ENCODE measurements at regions not wholly inside any gene's neighbourhood (a gene's known extent, or its start where the extent isn't known, plus 50 kb on each side); places are given as distances from the start of the nearest gene placed in this dataset.

- no peak overlapping the region for H3K4me3 ChIP-seq (ENCODE audit: control insufficient read depth, low read depth, low read length)
- no peak for DNase-seq (ENCODE audit: low read depth)
- TF ChIP-seq CTCF (conservative IDR thresholded peaks at IDR 0.05; ENCODE audit: control insufficient read depth, insufficient read depth, low read depth, low read length): no peak
Observed at GRCh38 chr2:5173876-5174535, 518.2 kb upstream of the SOX11 start.

GRCh38 chr2:5175231-5175630 is 517.0 kb upstream of the SOX11 start:
- H3K4me3 ChIP-seq (ENCODE audit: control insufficient read depth, low read depth, low read length): no peak overlapping the region
- no peak for TF ChIP-seq CTCF (conservative IDR thresholded peaks at IDR 0.05; ENCODE audit: control insufficient read depth, insufficient read depth, low read depth, low read length)
- DNase-seq (ENCODE audit: low read depth): no peak

DNA sequence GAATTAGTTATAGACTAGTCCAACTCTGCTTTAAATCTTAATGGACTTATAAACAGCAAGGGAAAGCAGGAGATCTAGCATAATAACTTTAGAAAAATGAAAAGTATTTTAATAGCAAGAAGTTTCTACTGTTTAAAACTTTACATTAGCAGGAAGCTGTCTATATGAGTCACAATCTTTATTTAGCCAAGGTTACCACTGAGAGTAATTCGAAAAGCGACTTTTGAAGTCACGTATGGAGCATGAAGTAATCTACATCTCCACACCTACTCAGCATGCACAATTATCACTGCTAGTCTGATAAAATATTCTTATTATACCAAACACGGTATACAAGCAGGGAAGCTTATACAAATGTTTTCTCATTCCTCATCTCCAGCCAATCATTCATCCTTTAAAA is 515.4 kb upstream of the SOX11 start:
- DNase-seq (ENCODE audit: low read depth): no peak
- no peak overlapping the region for H3K4me3 ChIP-seq (ENCODE audit: control insufficient read depth, low read depth, low read length)
- TF ChIP-seq CTCF (conservative IDR thresholded peaks at IDR 0.05; ENCODE audit: control insufficient read depth, insufficient read depth, low read depth, low read length): no peak

DNA sequence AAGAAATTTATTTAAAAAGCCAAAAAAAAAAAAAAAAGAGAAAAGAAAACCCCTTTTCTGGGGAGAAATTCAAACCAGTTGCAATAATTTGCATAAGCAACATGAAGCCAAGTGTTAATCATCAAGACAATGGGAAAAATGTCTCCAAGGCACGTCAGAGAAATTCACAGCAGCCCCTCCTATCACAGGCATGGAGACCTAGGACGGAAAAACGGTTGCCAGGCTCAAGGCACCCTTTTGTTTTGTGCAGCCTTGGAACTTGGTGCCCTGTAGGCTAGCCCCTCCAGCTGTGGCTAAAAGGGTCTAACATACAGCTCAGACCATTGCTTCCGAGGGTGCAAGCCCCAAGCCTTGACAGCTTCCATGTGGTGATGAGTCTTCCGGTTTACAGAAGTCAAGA is 509.2 kb upstream of the SOX11 start:
- no peak for TF ChIP-seq CTCF (conservative IDR thresholded peaks at IDR 0.05; ENCODE audit: control insufficient read depth, insufficient read depth, low read depth, low read length)
- no peak overlapping the region for H3K4me3 ChIP-seq (ENCODE audit: control insufficient read depth, low read depth, low read length)
- no peak for DNase-seq (ENCODE audit: low read depth)

DNA sequence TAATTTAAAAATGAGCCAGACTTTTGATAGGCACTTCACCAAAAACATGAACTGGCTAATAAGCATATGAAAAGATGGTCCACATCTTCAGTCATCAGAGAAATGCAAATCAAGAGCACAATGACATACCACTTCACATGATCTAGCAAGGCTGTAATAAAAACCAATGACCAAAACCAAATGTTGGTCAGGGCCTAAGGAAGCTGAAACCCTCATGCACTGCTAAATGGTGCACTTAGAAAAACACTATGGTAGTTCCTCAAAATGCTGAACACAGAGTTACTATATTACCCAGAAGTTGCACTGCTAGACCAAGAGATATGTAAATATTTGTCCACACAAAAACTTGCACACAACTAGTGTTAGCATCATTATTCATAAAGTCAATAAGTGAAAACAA is 504.9 kb upstream of the SOX11 start:
- no peak for TF ChIP-seq CTCF (conservative IDR thresholded peaks at IDR 0.05; ENCODE audit: control insufficient read depth, insufficient read depth, low read depth, low read length)
- no peak for DNase-seq (ENCODE audit: low read depth)
- no peak overlapping the region for H3K4me3 ChIP-seq (ENCODE audit: control insufficient read depth, low read depth, low read length)

GRCh38 chr2:5188636-5189035 is 503.5 kb upstream of the SOX11 start:
- H3K4me3 ChIP-seq (ENCODE audit: control insufficient read depth, low read depth, low read length): no peak overlapping the region
- no peak for DNase-seq (ENCODE audit: low read depth)
- TF ChIP-seq CTCF (conservative IDR thresholded peaks at IDR 0.05; ENCODE audit: control insufficient read depth, insufficient read depth, low read depth, low read length): no peak

- no peak for DNase-seq (ENCODE audit: low read depth)
- TF ChIP-seq CTCF (conservative IDR thresholded peaks at IDR 0.05; ENCODE audit: control insufficient read depth, insufficient read depth, low read depth, low read length): no peak
- H3K4me3 ChIP-seq (ENCODE audit: control insufficient read depth, low read depth, low read length): no peak overlapping the region
Observed at GRCh38 chr2:5190023-5190422, 502.2 kb upstream of the SOX11 start.
